IMR-90 (cell line): ENCODE measurements at regions not wholly inside any gene's neighbourhood (a gene's known extent, or its start where the extent isn't known, plus 50 kb on each side); places are given as distances from the start of the nearest gene placed in this dataset.
A peak's percentile ranks its signal among the peaks of the same experiment; 100 is the strongest.

ENCODE experiments used
- ATAC-seq: fragments of 200-7000 bp; cut with Tn5 transposase; 2 replicates; pipeline ENCODE4 v1.9.1; 2020; ENCODE audit warnings: low read depth, mild to moderate bottlenecking, moderate library complexity
- BruUV-seq: library from RNA; stranded (reverse); fragments of 400-500 nt; replicated peaks from 2 replicates; lab custom pipeline; 2021; lab: Mats Ljungman, UMichigan
- CTCF ChIA-PET: fragments of 300-600 bp; formaldehyde crosslinking; extraction: SDS; loops from one replicate; lab custom pipeline; 2021; ENCODE audit warnings: antibody characterized with exemption; lab: Yijun Ruan, JAX
- POLR2A ChIA-PET: fragments of 300-600 bp; sonication (Branson Sonifier 250); formaldehyde crosslinking; loops from one replicate; lab custom pipeline; 2022; ENCODE audit warnings: antibody characterized with exemption; ENCODE audit not compliant: unreplicated experiment; lab: Charles Lee
- DNase-seq: peaks from one replicate; pipeline ENCODE4 v3.0.0; 2013
- H2AFZ ChIP-seq: replicated peaks from 2 replicates; pipeline ENCODE3; 2013; ENCODE audit warnings: low read length, mild to moderate bottlenecking; ENCODE audit not compliant: poor library complexity
- H2AK5ac ChIP-seq: 2 replicates; pipeline ENCODE4 v1.6.1; 2013; ENCODE audit warnings: low read depth, low read length, inconsistent platforms
- H2AK9ac ChIP-seq: replicated peaks from 2 replicates; pipeline ENCODE3; 2013; ENCODE audit warnings: mild to moderate bottlenecking, low read depth, low read length, moderate library complexity; ENCODE audit not compliant: poor library complexity
- H2BK120ac ChIP-seq: 2 replicates; pipeline ENCODE4 v1.6.1; 2013; ENCODE audit warnings: low read depth, low read length, inconsistent platforms
- H2BK15ac ChIP-seq: 3 replicates; pipeline ENCODE4 v1.6.1; 2013; ENCODE audit warnings: low read depth, low read length, inconsistent platforms
- H2BK20ac ChIP-seq: 2 replicates; pipeline ENCODE4 v1.6.1; 2013; ENCODE audit warnings: low read depth, mild to moderate bottlenecking, inconsistent platforms, low read length, moderate library complexity
- H2BK5ac ChIP-seq: 2 replicates; pipeline ENCODE4 v1.6.1; 2013; ENCODE audit warnings: mild to moderate bottlenecking, low read depth, low read length, inconsistent platforms; ENCODE audit not compliant: poor library complexity, severe bottlenecking
- H3K14ac ChIP-seq: replicated peaks from 2 replicates; pipeline ENCODE4 v1.6.1; 2013; ENCODE audit warnings: low read depth, low read length, inconsistent platforms
- H3K18ac ChIP-seq: 2 replicates; pipeline ENCODE4 v1.6.1; 2013; ENCODE audit warnings: low read depth, low read length, control low read depth
- H3K23ac ChIP-seq: 2 replicates; pipeline ENCODE4 v1.6.1; 2013; ENCODE audit warnings: low read depth, low read length, inconsistent platforms
- H3K27ac ChIP-seq: 2 replicates; pipeline ENCODE4 v1.5.1; 2013; ENCODE audit warnings: mild to moderate bottlenecking, control low read depth, low read length; ENCODE audit not compliant: insufficient read depth
- H3K27me3 ChIP-seq: 2 replicates; pipeline ENCODE4 v1.6.1; 2013; ENCODE audit warnings: low read length; ENCODE audit not compliant: control insufficient read depth, insufficient read depth
- H3K36me3 ChIP-seq: 2 replicates; pipeline ENCODE4 v1.6.1; 2013; ENCODE audit warnings: low read length, mixed read lengths; ENCODE audit not compliant: control insufficient read depth, insufficient read depth
- H3K4ac ChIP-seq: 2 replicates; pipeline ENCODE4 v1.6.1; 2013; ENCODE audit warnings: low read depth, low read length, inconsistent platforms
- H3K4me1 ChIP-seq: 2 replicates; pipeline ENCODE4 v1.6.1; 2013; ENCODE audit warnings: low read length, mixed read lengths; ENCODE audit not compliant: control insufficient read depth, insufficient read depth
- H3K4me2 ChIP-seq: 2 replicates; pipeline ENCODE4 v1.6.1; 2013; ENCODE audit warnings: low read depth, mild to moderate bottlenecking, control low read depth, low read length, moderate library complexity
- H3K4me3 ChIP-seq: 2 replicates; pipeline ENCODE4 v1.5.1; 2013; ENCODE audit warnings: low read depth, mild to moderate bottlenecking, control low read depth, low read length, moderate library complexity; ENCODE audit not compliant: insufficient read depth
- H3K56ac ChIP-seq: 2 replicates; pipeline ENCODE4 v1.6.1; 2013; ENCODE audit warnings: low read length, inconsistent platforms; ENCODE audit not compliant: insufficient read depth; ENCODE audit errors: extremely low read depth
- H3K79me1 ChIP-seq, 2 experiments: 2 replicates each; pipeline ENCODE4 v1.6.1; 2013; ENCODE audit warnings: low read length in 2 of 2, inconsistent platforms in 1 of 2, low read depth in 1 of 2
- H3K9ac ChIP-seq: 2 replicates; pipeline ENCODE4 v1.6.1; 2013; ENCODE audit warnings: low read depth, low read length, control low read depth
- H3K9me1 ChIP-seq: 2 replicates; pipeline ENCODE4 v1.6.1; 2013; ENCODE audit warnings: low read length, inconsistent platforms; ENCODE audit not compliant: insufficient read depth
- H3K9me3 ChIP-seq: 2 replicates; pipeline ENCODE4 v1.6.1; 2013; ENCODE audit warnings: low read length; ENCODE audit not compliant: control insufficient read depth, insufficient read depth
- H4K20me1 ChIP-seq: 2 replicates; pipeline ENCODE4 v1.6.1; 2013; ENCODE audit warnings: low read length, inconsistent platforms; ENCODE audit not compliant: insufficient read depth
- H4K5ac ChIP-seq: 2 replicates; pipeline ENCODE4 v1.6.1; 2013; ENCODE audit warnings: mild to moderate bottlenecking, low read depth, low read length, control low read depth
- H4K8ac ChIP-seq, 2 experiments: 2 replicates each; pipeline ENCODE4 v1.6.1; 2013; ENCODE audit warnings: low read depth in 2 of 2, low read length in 2 of 2, control low read depth in 1 of 2, inconsistent platforms in 1 of 2
- H4K91ac ChIP-seq: 2 replicates; pipeline ENCODE4 v1.6.1; 2013; ENCODE audit warnings: low read depth, low read length, inconsistent platforms; ENCODE audit not compliant: insufficient read depth
- BHLHE40 ChIP-seq: fragments of 150-350 bp; IDR thresholded peaks from 2 replicates; pipeline ENCODE4 v1.6.1; 2016; ENCODE audit warnings: mild to moderate bottlenecking, low read depth, low read length
- CEBPB ChIP-seq: IDR thresholded peaks from 2 replicates; pipeline ENCODE4 v1.6.1; 2012; ENCODE audit warnings: low read depth, low read length, improper control_type of control experiment
- ELK1 ChIP-seq: fragments of 150-350 bp; IDR thresholded peaks from 2 replicates; pipeline ENCODE4 v1.6.1; 2016; ENCODE audit warnings: low read depth, mild to moderate bottlenecking, low read length, moderate library complexity, borderline replicate concordance
- FOS ChIP-seq: fragments of 150-350 bp; IDR thresholded peaks from 2 replicates; pipeline ENCODE4 v1.6.1; 2016; ENCODE audit warnings: low read depth, low read length
- MAFK ChIP-seq: IDR thresholded peaks from 2 replicates; pipeline ENCODE4 v1.6.1; 2012; ENCODE audit warnings: low read depth, low read length, improper control_type of control experiment
- MAZ ChIP-seq: IDR thresholded peaks from 2 replicates; pipeline ENCODE4 v1.6.1; 2012; ENCODE audit warnings: low read depth, mild to moderate bottlenecking, low read length, improper control_type of control experiment, moderate library complexity, borderline replicate concordance
- MXI1 ChIP-seq: IDR thresholded peaks from 2 replicates; pipeline ENCODE4 v1.6.1; 2012; ENCODE audit warnings: low read depth, mild to moderate bottlenecking, low read length, moderate library complexity, borderline replicate concordance
- NFE2L2 ChIP-seq: fragments of 150-350 bp; IDR thresholded peaks from 2 replicates; pipeline ENCODE4 v1.6.1; 2016; ENCODE audit warnings: low read depth, mild to moderate bottlenecking, low read length
- POLR2A ChIP-seq: IDR thresholded peaks from 2 replicates; pipeline ENCODE4 v1.6.1; 2012; ENCODE audit warnings: mild to moderate bottlenecking, low read depth, low read length
- RCOR1 ChIP-seq: IDR thresholded peaks from 2 replicates; pipeline ENCODE4 v1.6.1; 2012; ENCODE audit warnings: mild to moderate bottlenecking, low read length, improper control_type of control experiment; ENCODE audit not compliant: insufficient replicate concordance
- SMC3 ChIP-seq: fragments of 150-350 bp; IDR thresholded peaks from 2 replicates; pipeline ENCODE4 v1.6.1; 2016; ENCODE audit warnings: low read depth, mild to moderate bottlenecking, antibody characterized with exemption, low read length, moderate library complexity
- USF2 ChIP-seq: fragments of 150-350 bp; IDR thresholded peaks from 2 replicates; pipeline ENCODE4 v1.6.1; 2017; ENCODE audit warnings: mild to moderate bottlenecking, antibody characterized with exemption, low read length, low read depth
- WGBS, 2 experiments: methylation state at CpG; one replicate each; pipeline versions ENCODE4 v1.1.5 to v1.1.7; 2013; ENCODE audit warnings: missing lambda C conversion rate in 2 of 2; ENCODE audit not compliant: insufficient read length in 1 of 2; ENCODE audit errors: extremely low coverage in 2 of 2; 5-methylcytosine and 5-hydroxymethylcytosine counted together
- dilution Hi-C: fragments of 300-500 bp; cut with HindIII; formaldehyde crosslinking; loops from one replicate; pipeline ENCODE4 v1.14.3; 2018; ENCODE audit warnings: low sequenced_read_pairs; ENCODE audit not compliant: unreplicated experiment
- in situ Hi-C: fragments of 300-500 bp; cut with MboI; formaldehyde crosslinking; loops from 3 replicates; pipeline ENCODE4 v1.14.3; 2019; ENCODE audit warnings: low sequenced_read_pairs, inconsistent platforms, mixed read lengths
- intact Hi-C: fragments of 100-400 bp; cut with micrococcal nuclease; formaldehyde crosslinking; loops from 2 replicates; pipeline ENCODE4 v1.10.0; 2022

GRCh38 chr18:29147944-29148343 lies 971.0 kb upstream of the CDH2 start:
- Histone ChIP-seq H2BK15ac (peak overlapping the region; percentile 55; the same call in 2 of the 3 replicates), H4K8ac (peak overlapping the region; percentile 67 to 81), H3K4me2 (peak overlapping the region; percentile 30; the same call in 1 of the 2 replicates), H3K4ac (peak overlapping the region; percentile 65), H3K56ac (no peak overlapping the region; the same call in 1 of the 2 replicates), H3K18ac (peak overlapping the region; percentile 27; the same call in 1 of the 2 replicates), H3K27ac (0 out of 2 replicates have a peak overlapping the region, but pooled peaks have one; percentile 3), H3K23ac (no peak overlapping the region), H2AK9ac (no peak overlapping the region), H3K79me1 (no peaks in the 10 kb centered on the region), H3K9me1 (no peaks in the 10 kb centered on the region), H3K9ac (no peak overlapping the region), H3K27me3 (no peaks in the 10 kb centered on the region), H3K9me3 (no peaks in the 10 kb centered on the region), H4K20me1 (no peaks in the 10 kb centered on the region), H4K91ac (peak overlapping the region; percentile 54; the same call in 1 of the 2 replicates), H4K5ac (peak overlapping the region; percentile 85; the same call in 1 of the 2 replicates), H3K4me1 (no peaks in the 10 kb centered on the region), H2BK20ac (peak overlapping the region; percentile 67), H3K4me3 (no peak overlapping the region), H2AK5ac (no peak overlapping the region), H3K14ac (peak overlapping the region; percentile 65; the same call in 1 of the 2 replicates), H3K36me3 (no peaks in the 10 kb centered on the region), H2BK120ac (peak overlapping the region; percentile 67), H2BK5ac (peak overlapping the region; percentile 49), H2AFZ (peak overlapping the region; percentile 76)
- in situ Hi-C loops (no loop called here), intact Hi-C loops (loop anchor here (10.0 kb wide), 1 partner anchor 1543 kb away; no protein-coding TSS in a partner anchor), dilution Hi-C loops (no loop called here)
- WGBS, 2 experiments: no CpG with 5 or more reads among the region's 2 CpGs
- TF ChIP-seq USF2 (peak; percentile 97), FOS (no peak), NFE2L2 (peak; percentile 61), MAFK (peak; percentile 87), POLR2A (no peak), CEBPB (0 out of 2 replicates have a peak, but pooled peaks have one; percentile 24), MAZ (no peak), RCOR1 (no peak), MXI1 (no peak), ELK1 (no peak), SMC3 (no peak), BHLHE40 (peak; percentile 93)
- no TSS peak for BruUV-seq
- peak; percentile 97 for ATAC-seq
- POLR2A ChIA-PET: no interaction called here
- CTCF ChIA-PET: no interaction called here
- peak; percentile 85 for DNase-seq
